SK-N-SH (cell line): ENCODE measurements at regions not wholly inside any gene's neighbourhood (a gene's known extent, or its start where the extent isn't known, plus 50 kb on each side); places are given as distances from the start of the nearest gene placed in this dataset.

Experiments
- CTCF ChIA-PET: fragments of 300-600, 350-600 bp; formaldehyde crosslinking; extraction: SDS; loops from one replicate; lab custom pipeline; 2021; lab: Yijun Ruan, JAX
- POLR2A ChIA-PET: fragments of 350-600 bp; sonication (Branson Sonifier 250); formaldehyde crosslinking; extraction: SDS; loops from one replicate; lab custom pipeline; 2020; ENCODE audit warnings: antibody characterized with exemption, inconsistent platforms; lab: Yijun Ruan, JAX
- DNase-seq: peaks from one replicate; pipeline ENCODE4 v3.0.0; 2012
- H2AFZ ChIP-seq: fragments of 200-600 bp; sonication (generic); 2 replicates; pipeline ENCODE4 v1.8.1; 2016; ENCODE audit warnings: antibody characterized with exemption, mild to moderate bottlenecking, low read depth
- H3F3A ChIP-seq: fragments of 200-600 bp; sonication (generic); replicated peaks from 2 replicates; pipeline ENCODE3; 2016; ENCODE audit warnings: antibody characterized with exemption, mild to moderate bottlenecking; ENCODE audit not compliant: insufficient read depth
- H3K27ac ChIP-seq, 2 experiments: fragments of 200-500 bp in 1 of 2; fragments of 200-600 bp in 1 of 2; sonication (Bioruptor generic) in 1 of 2; sonication (generic), shearing (Covaris generic) in 1 of 2; 2 replicates each; pipeline versions ENCODE4 v1.5.1 to v1.6.1; 2014 to 2016; ENCODE audit warnings: low read depth in 2 of 2, inconsistent platforms in 1 of 2, low read length in 1 of 2, mild to moderate bottlenecking in 1 of 2, mixed read lengths in 1 of 2
- H3K27me3 ChIP-seq: fragments of 200-600 bp; sonication (generic), shearing (Covaris generic); 2 replicates; pipeline ENCODE4 v1.6.1; 2016; ENCODE audit warnings: mixed run types; ENCODE audit not compliant: insufficient read depth
- H3K36me3 ChIP-seq, 2 experiments: fragments of 200-500 bp in 1 of 2; fragments of 200-600 bp in 1 of 2; sonication (Bioruptor generic) in 1 of 2; sonication (generic) in 1 of 2; replicated peaks in 1 of 2; 2 replicates each; pipeline versions ENCODE3 to v1.5.1; 2014 to 2016; ENCODE audit warnings: low read length in 1 of 2, mild to moderate bottlenecking in 1 of 2; ENCODE audit not compliant: insufficient read depth in 2 of 2, control insufficient read depth in 1 of 2
- H3K4me1 ChIP-seq, 2 experiments: fragments of 200-500 bp in 1 of 2; fragments of 200-600 bp in 1 of 2; sonication (Bioruptor generic) in 1 of 2; sonication (generic), shearing (Covaris generic) in 1 of 2; 2 replicates each; pipeline versions ENCODE4 v1.5.1 to v1.6.1; 2014 to 2016; ENCODE audit warnings: low read depth in 1 of 2, low read length in 1 of 2, mixed run types in 1 of 2; ENCODE audit not compliant: insufficient read depth in 2 of 2, control insufficient read depth in 1 of 2
- H3K4me2 ChIP-seq: fragments of 200-600 bp; sonication (generic), shearing (Covaris generic); 2 replicates; pipeline ENCODE4 v1.6.1; 2017; ENCODE audit warnings: mixed run types
- H3K4me3 ChIP-seq, 2 experiments: fragments of 200-500 bp in 1 of 2; fragments of 200-600 bp in 1 of 2; sonication (Bioruptor generic) in 1 of 2; sonication (generic), shearing (Covaris generic) in 1 of 2; 2 replicates each; pipeline versions ENCODE4 v1.5.1 to v1.8.1; 2014 to 2016; ENCODE audit warnings: low read depth in 2 of 2, inconsistent platforms in 1 of 2, low read length in 1 of 2, mild to moderate bottlenecking in 1 of 2, mixed read lengths in 1 of 2, moderate library complexity in 1 of 2
- H3K79me2 ChIP-seq: fragments of 200-600 bp; sonication (generic); 2 replicates; pipeline ENCODE4 v1.8.1; 2017; ENCODE audit warnings: mild to moderate bottlenecking; ENCODE audit not compliant: insufficient read depth
- H3K9ac ChIP-seq: fragments of 200-600 bp; sonication (generic); 2 replicates; pipeline ENCODE4 v1.6.1; 2017; ENCODE audit warnings: mixed run types
- H3K9me2 ChIP-seq: fragments of 200-600 bp; sonication (generic); 2 replicates; pipeline ENCODE4 v1.6.1; 2017; ENCODE audit warnings: mixed run types
- H3K9me3 ChIP-seq: fragments of 200-600 bp; sonication (generic); 2 replicates; pipeline ENCODE4 v1.6.1; 2017; ENCODE audit warnings: mixed run types, mild to moderate bottlenecking, moderate library complexity
- H4K20me1 ChIP-seq: fragments of 200-600 bp; sonication (generic); 2 replicates; pipeline ENCODE4 v1.6.1; 2017; ENCODE audit warnings: mild to moderate bottlenecking, mixed run types; ENCODE audit not compliant: insufficient read depth
- CTCF ChIP-seq: fragments of 200-600 bp; sonication (generic); IDR thresholded peaks from 2 replicates; pipeline ENCODE4 v1.6.1; 2017; ENCODE audit warnings: antibody characterized with exemption, mild to moderate bottlenecking, moderate library complexity
- FOSL2 ChIP-seq: IDR thresholded peaks from 2 replicates; pipeline ENCODE4 v1.4.0; 2012; ENCODE audit warnings: low read depth, mild to moderate bottlenecking, moderate library complexity, borderline replicate concordance
- FOXM1 ChIP-seq: IDR thresholded peaks from 2 replicates; pipeline ENCODE4 v1.4.0; 2012; ENCODE audit warnings: low read depth, mild to moderate bottlenecking
- GATA2 ChIP-seq: sonication (generic); formaldehyde crosslinking; IDR thresholded peaks from 2 replicates; pipeline ENCODE4 v1.5.0; 2020; ENCODE audit warnings: mild to moderate bottlenecking, missing genetic modification reagents
- MEF2A ChIP-seq: IDR thresholded peaks from 2 replicates; pipeline ENCODE4 v1.4.0; 2012; ENCODE audit warnings: low read depth, borderline replicate concordance
- MXI1 ChIP-seq: IDR thresholded peaks from 2 replicates; pipeline ENCODE4 v1.6.1; 2012; ENCODE audit warnings: mild to moderate bottlenecking, low read depth, low read length, improper control_type of control experiment
- NFIC ChIP-seq: IDR thresholded peaks from 2 replicates; pipeline ENCODE4 v1.4.0; 2012; ENCODE audit warnings: borderline replicate concordance
- NRF1 ChIP-seq: IDR thresholded peaks from 2 replicates; pipeline ENCODE4 v1.6.1; 2012; ENCODE audit warnings: low read depth, mild to moderate bottlenecking, low read length
- POLR2AphosphoS5 ChIP-seq: IDR thresholded peaks from 2 replicates; pipeline ENCODE4 v1.6.1; 2012; ENCODE audit warnings: low read depth, low read length
- RAD21 ChIP-seq: IDR thresholded peaks from 2 replicates; pipeline ENCODE4 v1.6.1; 2012; ENCODE audit warnings: mild to moderate bottlenecking, low read length
- REST ChIP-seq: IDR thresholded peaks from 2 replicates; pipeline ENCODE4 v1.6.1; 2012; ENCODE audit warnings: mild to moderate bottlenecking, low read depth, low read length, moderate library complexity
- SMC3 ChIP-seq: IDR thresholded peaks from 2 replicates; pipeline ENCODE4 v1.6.1; 2012; ENCODE audit warnings: low read depth, low read length, improper control_type of control experiment
- TAF1 ChIP-seq: IDR thresholded peaks from 2 replicates; pipeline ENCODE4 v1.6.1; 2012; ENCODE audit warnings: low read depth, mild to moderate bottlenecking, low read length, moderate library complexity, borderline replicate concordance
- TCF12 ChIP-seq: IDR thresholded peaks from 2 replicates; pipeline ENCODE4 v1.4.0; 2012
- TEAD4 ChIP-seq: IDR thresholded peaks from 2 replicates; pipeline ENCODE4 v1.4.0; 2012; ENCODE audit warnings: mild to moderate bottlenecking, borderline replicate concordance; ENCODE audit not compliant: insufficient read depth
- WGBS: methylation state at CpG from one replicate; pipeline ENCODE4 v1.1.6; 2017; ENCODE audit warnings: low lambda C conversion rate; 5-methylcytosine and 5-hydroxymethylcytosine counted together
- TF ChIP-seq, protein P1 (sequence below): IDR thresholded peaks from 2 replicates; pipeline ENCODE4 v1.4.0; 2012; ENCODE audit warnings: low read depth, borderline replicate concordance

GRCh38 chr4:101415962-101416361, 68.6 kb upstream of the PPP3CA start:
- WGBS = 82% methylated on average over 6 of the region's 6 CpGs
- H3K27me3 ChIP-seq = no peaks in the 10 kb centered on the region
- POLR2A ChIA-PET = interaction anchor here (0.6 kb wide), 1 partner anchor 27 kb away, joined by 5 read pairs; no protein-coding TSS in a partner anchor
- no peak overlapping the region for H3K4me2 ChIP-seq
- no peaks in the 10 kb centered on the region for H3K9me3 ChIP-seq
- no peaks in the 10 kb centered on the region for H3K9me2 ChIP-seq
- H3F3A ChIP-seq = no peaks in the 10 kb centered on the region
- H3K79me2 ChIP-seq = no peaks in the 10 kb centered on the region
- no peaks in the 10 kb centered on the region for H4K20me1 ChIP-seq
- no peak overlapping the region for H3K27ac ChIP-seq
- TF ChIP-seq NFIC = no peak
- no peak overlapping the region for H3K4me3 ChIP-seq
- H3K9ac ChIP-seq = no peak overlapping the region
- no peak for DNase-seq
- no peaks in the 10 kb centered on the region for H3K36me3 ChIP-seq
- CTCF ChIA-PET = no interaction called here
- H2AFZ ChIP-seq = no peak overlapping the region
- no peaks in the 10 kb centered on the region for H3K4me1 ChIP-seq

DNA sequence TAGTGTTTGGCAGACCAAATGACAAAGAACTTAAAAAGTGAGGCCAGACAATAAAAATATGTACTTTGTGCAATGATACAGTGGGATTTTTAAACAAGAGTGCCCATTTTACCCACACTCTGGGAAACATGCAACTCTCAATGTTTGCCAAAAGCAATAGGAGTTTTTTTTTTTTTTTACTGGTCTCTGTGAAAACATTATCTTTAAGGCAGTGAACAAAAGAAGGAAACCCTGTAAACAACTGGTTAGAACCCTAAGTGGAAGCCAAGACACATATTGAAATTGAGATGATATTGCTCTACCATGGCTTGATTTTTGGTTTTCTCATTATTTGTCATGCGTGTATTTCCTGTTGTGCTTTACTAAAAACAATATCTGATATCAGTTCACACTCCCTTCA, 67.2 kb upstream of the PPP3CA start:
- no peaks in the 10 kb centered on the region for H3K9me2 ChIP-seq
- no peak overlapping the region for H3K4me2 ChIP-seq
- no peak overlapping the region for H3K9ac ChIP-seq
- no peaks in the 10 kb centered on the region for H3K4me1 ChIP-seq
- no peaks in the 10 kb centered on the region for H3K36me3 ChIP-seq
- H3F3A ChIP-seq = no peaks in the 10 kb centered on the region
- no peak overlapping the region for H2AFZ ChIP-seq
- TF ChIP-seq CTCF = no peak
- TF ChIP-seq FOXM1 = no peak
- TF ChIP-seq GATA2 (CRISPR knock-in tag) = no peak
- no peak for TF ChIP-seq NRF1
- TF ChIP-seq MXI1 = no peak
- no peak for TF ChIP-seq TCF12
- no peak for TF ChIP-seq RAD21
- no peak for TF ChIP-seq FOSL2
- TF ChIP-seq, all 33 proteins: peak for 0
- POLR2A ChIA-PET = no interaction called here
- no peak overlapping the region for H3K4me3 ChIP-seq
- H3K27me3 ChIP-seq = no peaks in the 10 kb centered on the region
- no peaks in the 10 kb centered on the region for H4K20me1 ChIP-seq
- WGBS = 94% methylated on average over 1 of the region's 1 CpG
- CTCF ChIA-PET = no interaction called here
- H3K79me2 ChIP-seq = no peaks in the 10 kb centered on the region
- H3K27ac ChIP-seq = no peak overlapping the region
- no peaks in the 10 kb centered on the region for H3K9me3 ChIP-seq
- DNase-seq = no peak

- Histone ChIP-seq H3K27ac (no peak overlapping the region), H3K4me3 (no peak overlapping the region), H3F3A (no peaks in the 10 kb centered on the region), H2AFZ (no peak overlapping the region), H3K79me2 (no peaks in the 10 kb centered on the region), H3K4me2 (no peak overlapping the region), H3K36me3 (no peaks in the 10 kb centered on the region), H4K20me1 (no peaks in the 10 kb centered on the region), H3K4me1 (no peaks in the 10 kb centered on the region), H3K27me3 (no peaks in the 10 kb centered on the region), H3K9ac (no peak overlapping the region), H3K9me2 (no peaks in the 10 kb centered on the region), H3K9me3 (no peaks in the 10 kb centered on the region)
- CTCF ChIA-PET = no interaction called here
- POLR2A ChIA-PET = no interaction called here
- no peak for DNase-seq
- WGBS = 60% methylated on average over 2 of the region's 2 CpGs
- TF ChIP-seq SMC3 = no peak
- no peak for TF ChIP-seq TAF1
- no peak for TF ChIP-seq REST
- TF ChIP-seq FOSL2 = no peak
- TF ChIP-seq TEAD4 = no peak
- TF ChIP-seq, protein P1, sequence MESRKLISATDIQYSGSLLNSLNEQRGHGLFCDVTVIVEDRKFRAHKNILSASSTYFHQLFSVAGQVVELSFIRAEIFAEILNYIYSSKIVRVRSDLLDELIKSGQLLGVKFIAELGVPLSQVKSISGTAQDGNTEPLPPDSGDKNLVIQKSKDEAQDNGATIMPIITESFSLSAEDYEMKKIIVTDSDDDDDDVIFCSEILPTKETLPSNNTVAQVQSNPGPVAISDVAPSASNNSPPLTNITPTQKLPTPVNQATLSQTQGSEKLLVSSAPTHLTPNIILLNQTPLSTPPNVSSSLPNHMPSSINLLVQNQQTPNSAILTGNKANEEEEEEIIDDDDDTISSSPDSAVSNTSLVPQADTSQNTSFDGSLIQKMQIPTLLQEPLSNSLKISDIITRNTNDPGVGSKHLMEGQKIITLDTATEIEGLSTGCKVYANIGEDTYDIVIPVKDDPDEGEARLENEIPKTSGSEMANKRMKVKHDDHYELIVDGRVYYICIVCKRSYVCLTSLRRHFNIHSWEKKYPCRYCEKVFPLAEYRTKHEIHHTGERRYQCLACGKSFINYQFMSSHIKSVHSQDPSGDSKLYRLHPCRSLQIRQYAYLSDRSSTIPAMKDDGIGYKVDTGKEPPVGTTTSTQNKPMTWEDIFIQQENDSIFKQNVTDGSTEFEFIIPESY = no peak
- no peak for TF ChIP-seq POLR2AphosphoS5
- no peak for TF ChIP-seq RAD21
- no peak for TF ChIP-seq MEF2A
- no peak for TF ChIP-seq MXI1
These were observed 64.6 kb upstream of the PPP3CA start for GRCh38 chr4:101411926-101412325.
